GM10248 (cell line): ENCODE measurements at regions not wholly inside any gene's neighbourhood (a gene's known extent, or its start where the extent isn't known, plus 50 kb on each side); places are given as distances from the start of the nearest gene placed in this dataset.

Source experiments
- CTCF ChIA-PET: fragments of 300-600 bp; sonication (Branson Sonifier 250); formaldehyde crosslinking; extraction: SDS; loops from one replicate; lab custom pipeline; 2021; ENCODE audit warnings: antibody characterized with exemption; lab: Yijun Ruan, JAX
- POLR2A ChIA-PET: fragments of 350-650 bp; sonication (Branson Sonifier 250); formaldehyde crosslinking; extraction: SDS; loops from one replicate; lab custom pipeline; 2020; ENCODE audit warnings: antibody characterized with exemption; lab: Yijun Ruan, JAX
- DNase-seq: peaks from one replicate; pipeline ENCODE4 v3.0.0; 2012; ENCODE audit errors: extremely low spot score
- CTCF ChIP-seq: IDR thresholded peaks from 2 replicates; pipeline ENCODE4 v1.5.1; 2012; ENCODE audit warnings: mild to moderate bottlenecking, low read depth; ENCODE audit errors: extremely low read depth, missing control alignments, control extremely low read depth

GRCh38 chr14:71704210-71704609 is 228.0 kb upstream of the RGS6 start:
- ChIA-PET CTCF (interaction anchor here (0.9 to 1.1 kb wide), 2 partner anchors 20 to 28 kb away, joined by 3 read pairs; no protein-coding TSS in a partner anchor), POLR2A (interaction anchor here (0.5 kb wide), 1 partner anchor 99 kb away, joined by 3 read pairs; no protein-coding TSS in a partner anchor)
- TF ChIP-seq CTCF = no peak
- no peak for DNase-seq

DNA sequence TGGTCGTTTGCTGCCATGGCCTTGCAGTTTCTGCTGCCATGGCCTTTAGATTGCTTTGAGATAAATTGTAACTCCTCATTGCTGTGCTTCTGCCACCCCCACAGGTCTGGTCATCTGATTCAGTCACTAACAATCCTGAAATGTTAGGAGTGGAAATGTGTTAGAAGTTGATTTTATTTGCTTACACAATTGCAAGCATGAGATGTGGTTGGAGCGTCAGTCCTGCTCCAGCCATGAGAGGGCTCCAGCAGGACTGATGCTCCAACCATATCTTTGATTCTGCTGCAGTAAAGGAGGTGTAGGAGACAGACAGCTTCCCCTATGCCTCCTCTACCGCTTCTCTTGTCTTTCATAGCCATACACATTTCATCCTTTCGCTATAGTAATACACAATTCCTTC is 226.8 kb upstream of the RGS6 start:
- ChIA-PET CTCF (interaction anchor here (1.1 kb wide), 1 partner anchor 27 kb away, joined by 3 read pairs; no protein-coding TSS in a partner anchor), POLR2A (no interaction called here)
- DNase-seq = no peak
- TF ChIP-seq CTCF = no peak

GRCh38 chr14:71709076-71709475 is 223.2 kb upstream of the RGS6 start:
- ChIA-PET CTCF (interaction anchor here (1.7 kb wide), 1 partner anchor 12 kb away, joined by 4 read pairs; no protein-coding TSS in a partner anchor), POLR2A (no interaction called here)
- TF ChIP-seq CTCF = no peak
- no peak for DNase-seq

DNA sequence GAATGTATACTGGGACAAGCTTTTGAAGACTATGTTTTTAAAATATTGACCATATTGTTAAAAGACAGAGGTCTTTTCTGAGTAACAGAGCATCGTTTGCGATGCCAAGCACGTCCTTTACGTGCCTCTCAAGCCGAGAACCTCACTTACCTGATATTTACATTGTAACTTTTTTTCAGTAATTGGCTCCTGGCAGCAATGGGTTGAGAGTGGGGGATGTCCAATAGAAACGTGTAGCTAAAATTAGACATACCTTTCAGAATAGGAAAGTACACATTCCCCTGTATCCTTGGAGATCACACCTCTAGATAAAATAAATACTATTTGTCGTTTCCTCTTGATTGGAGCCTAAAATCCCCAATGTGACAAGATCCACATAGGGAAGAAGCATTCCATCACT is 222.2 kb upstream of the RGS6 start:
- no peak for TF ChIP-seq CTCF
- POLR2A ChIA-PET = no interaction called here
- CTCF ChIA-PET = interaction anchor here (1.7 kb wide), 1 partner anchor 11 kb away, joined by 4 read pairs; no protein-coding TSS in a partner anchor
- no peak for DNase-seq

DNA sequence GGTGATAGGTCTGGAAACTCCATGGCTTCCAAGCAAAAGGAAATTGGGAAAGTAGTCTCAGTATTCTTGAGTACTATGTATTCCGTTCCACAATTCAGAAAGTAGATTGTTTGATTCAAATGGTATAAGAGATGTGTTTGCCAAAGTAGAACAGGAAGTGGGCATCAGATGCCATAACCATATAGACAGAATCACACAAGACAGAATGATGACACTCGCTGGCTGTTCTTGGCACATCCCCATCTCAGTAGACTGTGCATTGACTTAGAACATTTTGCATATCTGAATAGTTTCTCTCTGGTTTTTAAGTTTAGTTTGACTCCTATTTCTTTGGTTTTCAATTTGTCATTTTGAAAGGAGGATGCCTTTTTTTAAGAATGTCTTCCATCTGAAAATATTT is 221.1 kb upstream of the RGS6 start:
- CTCF ChIA-PET = interaction anchor here (1.8 to 1.9 kb wide), 2 partner anchors 11 to 14 kb away, joined by 4 to 8 read pairs; no protein-coding TSS in a partner anchor
- TF ChIP-seq CTCF = no peak
- POLR2A ChIA-PET = no interaction called here
- DNase-seq = no peak

- no peak for DNase-seq
- ChIA-PET CTCF (interaction anchor here (1.0 to 1.9 kb wide), 4 partner anchors 10 to 41 kb away, joined by 3 to 8 read pairs (median 5); no protein-coding TSS in a partner anchor), POLR2A (no interaction called here)
- TF ChIP-seq CTCF = no peak
Observed at GRCh38 chr14:71711619-71712018, 220.6 kb upstream of the RGS6 start.
